NCI-H1694 treated with DMSO at 0.1 percent for 48 hours (cell line): ENCODE measurements at regions not wholly inside any gene's neighbourhood (a gene's known extent, or its start where the extent isn't known, plus 50 kb on each side); places are given as distances from the start of the nearest gene placed in this dataset.

Experiments
- DNase-seq: peaks from one replicate; lab custom pipeline; 2025; lab: John Stamatoyannopoulos, UW

DNA sequence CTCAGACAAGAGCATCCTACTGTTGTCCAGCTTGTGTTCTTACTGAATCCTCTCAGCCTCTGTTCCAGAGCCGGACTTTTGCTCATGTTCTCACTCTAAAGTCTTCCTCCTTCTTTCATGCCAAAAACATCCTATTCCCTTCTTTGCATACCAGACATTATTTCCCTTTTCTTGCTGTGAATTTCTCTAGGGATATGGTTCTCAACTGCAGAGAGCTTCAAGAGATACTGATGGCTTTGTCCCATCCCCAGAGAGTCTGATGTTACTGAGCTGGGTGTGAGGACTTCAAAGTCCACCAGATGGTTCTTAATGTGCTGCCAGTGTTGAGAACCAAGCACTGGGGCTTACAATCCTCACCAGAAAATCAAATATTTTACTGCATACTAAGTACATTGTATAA, 98.6 kb upstream of the FER start:
- DNase-seq, result no peak

- peak; percentile 54 for DNase-seq
These were observed 105.4 kb upstream of the FER start for GRCh38 chr5:108642170-108642906.

- DNase-seq, result no peak
These were observed 106.1 kb upstream of the FER start for GRCh38 chr5:108641596-108641995.

GRCh38 chr5:108639366-108639765, 108.3 kb upstream of the FER start:
- DNase-seq, result no peak

- DNase-seq, result no peak
These were observed 109.7 kb upstream of the FER start for GRCh38 chr5:108638021-108638420.

DNA sequence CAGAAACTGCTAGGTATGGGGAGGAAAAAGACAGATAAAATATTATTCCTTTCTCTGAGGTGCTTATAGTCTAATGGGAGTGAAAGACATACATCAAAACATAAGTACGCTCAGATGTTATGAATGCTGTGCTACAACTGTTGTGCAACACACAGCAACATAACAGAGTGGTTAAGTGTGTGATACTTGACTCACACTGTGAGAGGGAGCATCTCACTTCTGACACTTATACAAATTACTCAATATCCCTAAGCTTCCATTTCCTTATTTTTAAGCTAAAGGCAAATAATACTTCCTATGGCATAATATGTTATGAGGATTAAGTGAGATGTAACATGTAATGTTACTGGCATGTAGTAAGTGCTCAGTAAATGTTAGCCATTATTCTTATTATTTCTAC, 110.6 kb upstream of the FER start:
- DNase-seq, result no peak

- no peak for DNase-seq
These were observed 111.4 kb upstream of the FER start for GRCh38 chr5:108636135-108636853.

- no peak for DNase-seq
These were observed 112.9 kb upstream of the FER start for GRCh38 chr5:108634617-108635288.

DNA sequence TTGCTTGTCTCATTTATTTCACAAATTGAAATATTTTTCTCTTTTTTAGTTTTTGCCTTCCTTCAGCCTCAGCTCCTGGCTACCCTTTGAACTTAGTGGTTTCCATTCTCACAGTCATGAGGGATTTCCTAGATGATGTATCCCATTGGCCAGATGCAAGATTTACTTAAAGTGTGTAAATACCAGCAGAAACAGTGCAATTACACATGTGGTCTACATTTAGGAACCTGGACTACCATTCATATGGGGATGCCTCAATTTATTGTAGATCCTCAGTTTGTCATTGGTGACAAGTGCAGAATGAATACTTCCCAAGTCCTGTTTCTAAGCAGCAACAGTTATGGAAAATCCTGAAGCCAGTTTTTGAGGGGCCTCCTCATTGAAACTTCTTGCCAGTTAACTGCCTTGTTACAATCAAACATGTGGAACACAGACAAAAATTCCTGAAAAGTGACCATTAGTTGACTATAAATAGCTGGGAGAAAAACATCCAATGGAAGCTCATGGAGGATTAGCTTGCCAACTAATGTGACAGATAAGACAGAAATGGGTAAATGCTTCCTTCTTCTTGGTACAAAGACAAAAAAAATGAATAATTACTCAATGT, 113.6 kb upstream of the FER start:
- DNase-seq, result no peak

- DNase-seq, result no peak
These were observed 117.7 kb upstream of the FER start for GRCh38 chr5:108629779-108630528.

DNA sequence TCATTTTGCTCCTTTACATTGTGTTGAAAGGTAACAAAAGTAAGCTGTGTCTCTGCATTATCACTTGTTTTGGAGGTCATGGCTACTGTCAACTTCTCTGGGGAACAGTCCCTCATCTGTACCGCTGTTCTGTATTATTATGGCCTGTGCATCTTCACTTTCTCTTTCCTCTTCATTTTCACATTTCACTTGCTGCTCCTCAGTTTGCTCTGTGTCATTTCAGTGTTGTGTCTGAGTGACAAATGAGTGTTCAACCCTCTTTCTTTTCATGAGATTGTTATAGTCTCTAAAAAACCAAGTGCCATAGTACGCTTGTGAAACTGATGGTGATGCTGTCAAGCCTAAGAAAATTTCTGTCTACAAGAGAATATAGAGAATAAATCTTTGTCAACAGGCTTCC, 122.0 kb upstream of the FER start:
- no peak for DNase-seq

- no peak for DNase-seq
These were observed 123.9 kb upstream of the FER start for GRCh38 chr5:108623826-108624225.

DNA sequence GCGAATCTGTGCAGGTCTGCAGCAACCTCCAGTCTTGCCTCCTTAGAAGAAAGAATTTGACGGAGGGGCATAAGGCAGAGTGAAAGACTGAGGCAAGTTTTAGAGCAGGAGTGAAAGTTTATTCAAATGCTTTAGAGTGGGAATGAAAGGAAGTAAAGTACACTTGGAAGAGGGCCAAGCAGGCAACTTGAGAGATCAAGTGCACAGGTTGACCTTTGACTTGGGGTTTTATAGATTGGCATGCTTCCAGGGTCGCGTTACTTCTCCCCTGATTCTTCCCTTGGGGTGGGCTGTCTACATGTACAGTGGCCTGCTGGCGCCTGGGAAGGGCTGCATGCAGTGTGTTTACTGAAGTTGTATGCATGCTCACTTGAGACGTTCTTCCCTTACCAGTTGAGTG, 127.2 kb upstream of the FER start:
- DNase-seq, result no peak

DNA sequence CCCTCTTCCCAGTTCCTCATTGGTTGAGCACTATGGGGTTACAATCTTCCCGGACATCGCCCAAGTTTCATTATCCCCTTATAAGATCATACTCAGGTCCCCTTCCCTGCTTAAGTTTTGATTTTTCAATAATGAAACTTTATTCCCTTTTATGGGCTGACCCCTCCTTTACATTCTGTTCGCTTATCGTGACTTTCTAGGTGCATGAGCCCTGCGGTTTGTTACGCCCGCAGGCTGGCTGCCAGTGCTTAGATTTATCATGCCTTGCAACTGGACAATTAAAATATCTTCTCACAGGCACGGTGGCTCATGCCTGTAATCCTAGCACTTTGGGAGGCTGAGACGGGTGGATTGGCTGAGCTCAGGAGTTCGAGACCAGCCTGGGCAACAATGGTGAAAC, 127.9 kb upstream of the FER start:
- no peak for DNase-seq

GRCh38 chr5:108617467-108618435, 129.9 kb upstream of the FER start:
- DNase-seq, result no peak

GRCh38 chr5:108615216-108615615, 132.5 kb upstream of the FER start:
- peak; percentile 69 for DNase-seq

DNA sequence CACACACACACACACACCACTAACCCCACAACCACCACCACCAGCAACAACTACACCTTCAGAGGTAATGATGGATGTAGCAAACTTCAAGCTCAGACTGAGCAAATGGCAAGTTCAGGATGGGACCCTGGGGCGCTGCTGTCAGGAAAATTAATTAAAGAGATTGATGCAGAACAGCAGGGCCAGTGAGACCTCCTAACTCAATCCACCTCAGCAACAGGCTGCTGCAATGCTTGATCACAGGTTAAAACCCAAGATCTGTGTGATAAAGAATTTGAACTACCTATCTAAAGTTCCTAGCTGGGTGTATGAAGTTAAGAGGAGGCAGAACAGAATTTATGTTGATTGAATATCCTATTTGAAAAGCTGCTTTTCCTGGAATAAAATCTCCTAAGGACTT, 140.3 kb upstream of the FER start:
- DNase-seq, result no peak

- DNase-seq, result no peak
These were observed 141.5 kb upstream of the FER start for GRCh38 chr5:108606185-108606584.

GRCh38 chr5:108602830-108603229, 144.9 kb upstream of the FER start:
- DNase-seq, result no peak

DNA sequence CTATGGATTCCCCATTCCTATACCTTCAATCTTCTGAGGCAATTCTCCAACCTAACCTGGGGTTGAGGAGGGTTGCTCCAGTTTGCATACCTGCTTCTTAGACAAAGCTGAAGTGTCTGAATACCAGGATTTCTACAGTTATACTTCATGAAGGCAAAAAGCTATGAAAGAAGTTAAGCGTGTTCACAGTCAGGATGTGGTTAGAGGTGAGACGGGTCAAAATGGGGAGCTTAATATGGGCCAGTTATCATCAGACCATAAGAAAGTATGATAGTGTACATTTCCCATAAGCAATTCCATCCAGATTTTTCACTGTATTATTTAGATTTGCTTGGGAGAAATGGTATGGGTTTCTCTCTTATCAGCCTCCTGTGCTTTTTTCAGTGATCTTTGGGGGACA, 156.9 kb upstream of the FER start:
- no peak for DNase-seq

GRCh38 chr5:108588323-108588722, 159.4 kb upstream of the FER start:
- DNase-seq, result no peak
